Keratinocyte (primary cell): ENCODE measurements at regions not wholly inside any gene's neighbourhood (a gene's known extent, or its start where the extent isn't known, plus 50 kb on each side); places are given as distances from the start of the nearest gene placed in this dataset.

Experiments used
- DNase-seq: peaks from one replicate; pipeline ENCODE4 v3.0.0-alpha.2; 2011; ENCODE audit warnings: low read depth, missing footprints, low spot score
- FAIRE-seq: peaks from 2 replicates; lab custom pipeline; 2011; peaks lifted over from hg19 to GRCh38; lab: Jason Lieb, UNC
- H2AFZ ChIP-seq: 2 replicates; pipeline ENCODE4 v1.6.0; 2012; ENCODE audit warnings: low read length, control low read depth, inconsistent platforms; ENCODE audit not compliant: control insufficient read depth
- H3K27ac ChIP-seq: 2 replicates; pipeline ENCODE4 v1.5.1; 2011; ENCODE audit warnings: low read length; ENCODE audit not compliant: control insufficient read depth, insufficient read depth
- H3K27me3 ChIP-seq: 3 replicates; pipeline ENCODE4 v1.6.0; 2011; ENCODE audit warnings: low read length; ENCODE audit not compliant: control insufficient read depth, insufficient read depth; ENCODE audit errors: extremely low read depth
- H3K36me3 ChIP-seq, 2 experiments: 2 replicates in 1 of 2; 3 replicates in 1 of 2; pipeline ENCODE4 v1.5.1; 2011; ENCODE audit warnings: low read length in 2 of 2, mild to moderate bottlenecking in 1 of 2; ENCODE audit not compliant: control insufficient read depth in 2 of 2, insufficient read depth in 2 of 2; ENCODE audit errors: extremely low read depth in 1 of 2
- H3K4me1 ChIP-seq: 3 replicates; pipeline ENCODE4 v1.5.1; 2011; ENCODE audit warnings: low read length; ENCODE audit not compliant: control insufficient read depth, insufficient read depth; ENCODE audit errors: extremely low read depth
- H3K4me2 ChIP-seq: 3 replicates; pipeline ENCODE4 v1.6.0; 2011; ENCODE audit warnings: low read depth, low read length; ENCODE audit not compliant: control insufficient read depth, insufficient read depth; ENCODE audit errors: extremely low read depth
- H3K4me3 ChIP-seq, 3 experiments: fragments of 200-600 bp in 1 of 3; sonication (generic) in 1 of 3; 2 replicates in 2 of 3; 3 replicates in 1 of 3; pipeline ENCODE4 v1.5.1; 2011 to 2016; ENCODE audit warnings: low read length in 3 of 3, mild to moderate bottlenecking in 3 of 3, control low read depth in 2 of 3, inconsistent platforms in 1 of 3, low read depth in 1 of 3, mixed read lengths in 1 of 3, mixed run types in 1 of 3, moderate library complexity in 1 of 3; ENCODE audit not compliant: control insufficient read depth in 2 of 3, insufficient read depth in 2 of 3; ENCODE audit errors: extremely low read depth in 1 of 3
- H3K79me2 ChIP-seq: 2 replicates; pipeline ENCODE4 v1.6.0; 2012; ENCODE audit warnings: low read length; ENCODE audit not compliant: control insufficient read depth, insufficient read depth
- H3K9ac ChIP-seq: 3 replicates; pipeline ENCODE4 v1.6.0; 2011; ENCODE audit warnings: low read length; ENCODE audit not compliant: control insufficient read depth, insufficient read depth; ENCODE audit errors: extremely low read depth
- H3K9me1 ChIP-seq: 3 replicates; pipeline ENCODE4 v1.6.0; 2011; ENCODE audit warnings: low read length; ENCODE audit not compliant: control insufficient read depth, insufficient read depth; ENCODE audit errors: extremely low read depth
- H3K9me3 ChIP-seq: 2 replicates; pipeline ENCODE4 v1.5.1; 2012; ENCODE audit warnings: low read depth, low read length; ENCODE audit not compliant: control insufficient read depth
- H4K20me1 ChIP-seq: 3 replicates; pipeline ENCODE4 v1.6.0; 2011; ENCODE audit warnings: low read length; ENCODE audit not compliant: control insufficient read depth, insufficient read depth; ENCODE audit errors: extremely low read depth
- EZH2 ChIP-seq: IDR thresholded peaks from one replicate; pipeline ENCODE4 v1.6.1; 2012; ENCODE audit warnings: inconsistent platforms, mild to moderate bottlenecking, low read length, moderate library complexity
- dilution Hi-C: fragments of 300-500 bp; cut with MboI; formaldehyde crosslinking; loops from one replicate; pipeline ENCODE4 v1.7.0; 2020; ENCODE audit warnings: low sequenced_read_pairs; ENCODE audit not compliant: extremely low pct_ligation_motif_present
- TF ChIP-seq, protein P1 (sequence below), 3 experiments: IDR thresholded peaks in 1 of 3; conservative IDR thresholded peaks in 1 of 3; optimal IDR thresholded peaks in 1 of 3; 2 replicates in 2 of 3; 3 replicates in 1 of 3; pipeline versions ENCODE3 to v1.5.1; 2011; ENCODE audit warnings: low read length in 3 of 3, mild to moderate bottlenecking in 3 of 3, moderate library complexity in 2 of 3, control low read depth in 1 of 3, inconsistent platforms in 1 of 3; ENCODE audit not compliant: insufficient read depth in 2 of 3; ENCODE audit errors: extremely low read depth in 1 of 3

DNA sequence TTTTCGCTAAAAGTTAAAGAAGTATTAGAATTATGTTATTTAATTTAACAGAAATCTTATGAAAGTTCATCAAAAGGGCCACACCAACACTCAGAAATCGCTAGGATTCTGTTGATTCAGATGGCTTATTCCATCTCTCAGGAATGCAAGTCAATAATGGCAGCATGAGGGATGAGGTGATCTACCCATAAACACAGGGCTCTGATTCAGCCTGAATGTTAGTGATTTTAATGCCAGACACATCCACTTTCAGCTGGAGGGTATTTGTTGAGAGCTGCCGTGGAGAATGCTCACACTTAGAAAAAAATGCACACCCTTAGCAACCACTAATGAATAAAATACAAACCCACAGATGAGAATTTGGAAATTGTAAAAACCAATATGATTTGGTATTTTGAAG is 173.3 kb upstream of the ERBB4 start:
- Histone ChIP-seq H3K9ac (peak overlapping the region; percentile 38), H3K4me3 (no peak overlapping the region), H3K79me2 (no peaks in the 10 kb centered on the region), H2AFZ (peak overlapping the region; percentile 2), H3K27me3 (no peaks in the 10 kb centered on the region), H3K9me1 (no peaks in the 10 kb centered on the region), H3K4me1 (peaks cover 27% of the 10 kb centered on the region), H3K4me2 (peak overlapping the region; percentile 33), H3K36me3 (no peaks in the 10 kb centered on the region), H3K9me3 (no peaks in the 10 kb centered on the region), H4K20me1 (no peaks in the 10 kb centered on the region), H3K27ac (peak overlapping the region; percentile 87)
- no peak for TF ChIP-seq EZH2
- TF ChIP-seq, protein P1, sequence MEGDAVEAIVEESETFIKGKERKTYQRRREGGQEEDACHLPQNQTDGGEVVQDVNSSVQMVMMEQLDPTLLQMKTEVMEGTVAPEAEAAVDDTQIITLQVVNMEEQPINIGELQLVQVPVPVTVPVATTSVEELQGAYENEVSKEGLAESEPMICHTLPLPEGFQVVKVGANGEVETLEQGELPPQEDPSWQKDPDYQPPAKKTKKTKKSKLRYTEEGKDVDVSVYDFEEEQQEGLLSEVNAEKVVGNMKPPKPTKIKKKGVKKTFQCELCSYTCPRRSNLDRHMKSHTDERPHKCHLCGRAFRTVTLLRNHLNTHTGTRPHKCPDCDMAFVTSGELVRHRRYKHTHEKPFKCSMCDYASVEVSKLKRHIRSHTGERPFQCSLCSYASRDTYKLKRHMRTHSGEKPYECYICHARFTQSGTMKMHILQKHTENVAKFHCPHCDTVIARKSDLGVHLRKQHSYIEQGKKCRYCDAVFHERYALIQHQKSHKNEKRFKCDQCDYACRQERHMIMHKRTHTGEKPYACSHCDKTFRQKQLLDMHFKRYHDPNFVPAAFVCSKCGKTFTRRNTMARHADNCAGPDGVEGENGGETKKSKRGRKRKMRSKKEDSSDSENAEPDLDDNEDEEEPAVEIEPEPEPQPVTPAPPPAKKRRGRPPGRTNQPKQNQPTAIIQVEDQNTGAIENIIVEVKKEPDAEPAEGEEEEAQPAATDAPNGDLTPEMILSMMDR (optimal IDR thresholded peaks at IDR 0.05 in 1 of 3, IDR thresholded peaks at IDR 0.05 in 1 of 3, conservative IDR thresholded peaks at IDR 0.05 in 1 of 3; ENCODE audit: extremely low read depth in 1 of 3, insufficient read depth in 2 of 3, low read length in 3 of 3), result no peak
- dilution Hi-C loops, result no loop called here
- DNase-seq, result peak; percentile 57
- peak; percentile 97 for FAIRE-seq

GRCh38 chr2:212709280-212709679 is 170.7 kb upstream of the ERBB4 start:
- Histone ChIP-seq H3K4me3 (no peak overlapping the region), H2AFZ (no peak overlapping the region), H3K27me3 (no peaks in the 10 kb centered on the region), H3K79me2 (no peaks in the 10 kb centered on the region), H3K4me2 (no peak overlapping the region), H4K20me1 (no peaks in the 10 kb centered on the region), H3K27ac (no peak overlapping the region), H3K9me1 (no peaks in the 10 kb centered on the region), H3K4me1 (peaks cover 27% of the 10 kb centered on the region), H3K36me3 (no peaks in the 10 kb centered on the region), H3K9ac (no peak overlapping the region), H3K9me3 (no peaks in the 10 kb centered on the region)
- dilution Hi-C loops, result no loop called here
- no peak for TF ChIP-seq EZH2
- TF ChIP-seq, protein P1 (optimal IDR thresholded peaks at IDR 0.05 in 1 of 3, IDR thresholded peaks at IDR 0.05 in 1 of 3, conservative IDR thresholded peaks at IDR 0.05 in 1 of 3; ENCODE audit: extremely low read depth in 1 of 3, insufficient read depth in 2 of 3, low read length in 3 of 3), result no peak
- no peak for DNase-seq
- FAIRE-seq, result no peak
